GM13976 (cell line): ENCODE measurements at regions not wholly inside any gene's neighbourhood (a gene's known extent, or its start where the extent isn't known, plus 50 kb on each side); places are given as distances from the start of the nearest gene placed in this dataset.
"Not testable (repeated sequence)": the region's sequence is repeated elsewhere in the genome, so short reads cannot be mapped to it uniquely, and the experiment has no call there.

Experiments
- DNase-seq: peaks from one replicate; pipeline ENCODE4 v3.0.0; 2012; ENCODE audit warnings: low spot score
- CTCF ChIP-seq: IDR thresholded peaks from 2 replicates; pipeline ENCODE4 v1.5.1; 2012; ENCODE audit warnings: borderline replicate concordance, mild to moderate bottlenecking; ENCODE audit not compliant: insufficient read depth; ENCODE audit errors: extremely low read depth, missing control alignments, control extremely low read depth
- in situ Hi-C: fragments of 300-500 bp; cut with MboI; formaldehyde crosslinking; loops from one replicate; pipeline ENCODE4 v1.12.0; 2022; ENCODE audit warnings: low sequenced_read_pairs, mixed read lengths, inconsistent platforms; ENCODE audit not compliant: unreplicated experiment

- TF ChIP-seq CTCF = no peak
- DNase-seq = no peak
- in situ Hi-C loops = loop anchor here (25.0 kb wide), 1 partner anchor 276 kb away; no protein-coding TSS in a partner anchor
Observed at GRCh38 chr11:100586361-100587101, 100.6 kb upstream of the ARHGAP42 start.

- in situ Hi-C loops = loop anchor here (25.0 kb wide), 1 partner anchor 270 kb away; no protein-coding TSS in a partner anchor
Observed at GRCh38 chr11:100592619-100593260, 94.3 kb upstream of the ARHGAP42 start.

GRCh38 chr11:100593291-100593690, 93.8 kb upstream of the ARHGAP42 start:
- no peak for TF ChIP-seq CTCF
- in situ Hi-C loops = loop anchor here (25.0 kb wide), 1 partner anchor 269 kb away; no protein-coding TSS in a partner anchor
- DNase-seq = no peak

More at GRCh38 chr11:100592619-100593260, 94.3 kb upstream of the ARHGAP42 start:
- DNase-seq = no peak
- TF ChIP-seq CTCF = no peak

- no peak for TF ChIP-seq CTCF
- in situ Hi-C loops = loop anchor here (25.0 kb wide), 1 partner anchor 268 kb away; no protein-coding TSS in a partner anchor
Observed at GRCh38 chr11:100594320-100594719, 92.8 kb upstream of the ARHGAP42 start.

GRCh38 chr11:100600941-100601340, 86.1 kb upstream of the ARHGAP42 start:
- in situ Hi-C loops = no loop called here
- no peak for TF ChIP-seq CTCF
- DNase-seq = no peak

More at GRCh38 chr11:100594320-100594719, 92.8 kb upstream of the ARHGAP42 start:
- no peak for DNase-seq

- in situ Hi-C loops = no loop called here
- TF ChIP-seq CTCF = no peak
- no peak for DNase-seq
Observed at GRCh38 chr11:100602716-100603115, 84.4 kb upstream of the ARHGAP42 start.

GRCh38 chr11:100607761-100608160, 79.3 kb upstream of the ARHGAP42 start:
- DNase-seq, in situ Hi-C loops: not testable (repeated sequence)
